ENCODE measurements at regions not wholly inside any gene's neighbourhood (a gene's known extent, or its start where the extent isn't known, plus 50 kb on each side); places are given as distances from the start of the nearest gene placed in this dataset.

- H3K36me3 ChIP-seq (ENCODE audit: control insufficient read depth in 3 of 3, insufficient read depth in 2 of 3, low read depth in 1 of 3, low read length in 3 of 3) = no peaks in the 10 kb centered on the region
- DNase-seq (no peak), FAIRE-seq (no peak)
- H3K9me3 ChIP-seq (ENCODE audit: control insufficient read depth in 2 of 2, insufficient read depth in 1 of 2, low read depth in 1 of 2, low read length in 1 of 2) = peaks cover 3% of the 10 kb centered on the region in 2 donors
- H3K27me3 ChIP-seq (ENCODE audit: control insufficient read depth in 3 of 3, insufficient read depth in 3 of 3, low read length in 3 of 3) = no peaks in the 10 kb centered on the region
- 71 to 85% (median 77%) methylated on average over 6 of the region's 6 CpGs for WGBS, 3 donors
- no peak overlapping the region for H3K27ac ChIP-seq (ENCODE audit: low read depth in 1 of 3, low read length in 2 of 3)
- no peak overlapping the region for H3K4me3 ChIP-seq (ENCODE audit: low read depth in 1 of 3, low read length in 3 of 3)
- no peaks in the 10 kb centered on the region for H3K4me1 ChIP-seq (ENCODE audit: control insufficient read depth in 3 of 3, insufficient read depth in 2 of 3, low read depth in 1 of 3, low read length in 2 of 3)
Measured at GRCh38 chr13:109645831-109646230, 140.6 kb downstream of the IRS2 start.

- no peak overlapping the region for H3K4me3 ChIP-seq (ENCODE audit: low read depth in 1 of 3, low read length in 3 of 3)
- WGBS, 3 donors = 92 to 99% (median 99%) methylated on average over 4 of the region's 4 CpGs
- no peak for FAIRE-seq
- no peaks in the 10 kb centered on the region for H3K36me3 ChIP-seq (ENCODE audit: control insufficient read depth in 3 of 3, insufficient read depth in 2 of 3, low read depth in 1 of 3, low read length in 3 of 3)
- H3K9me3 ChIP-seq (ENCODE audit: control insufficient read depth in 2 of 2, insufficient read depth in 1 of 2, low read depth in 1 of 2, low read length in 1 of 2) = peaks cover 3 to 12% of the 10 kb centered on the region in 2 donors
- H3K27ac ChIP-seq (ENCODE audit: low read depth in 1 of 3, low read length in 2 of 3) = no peak overlapping the region
- no peaks in the 10 kb centered on the region for H3K4me1 ChIP-seq (ENCODE audit: control insufficient read depth in 3 of 3, insufficient read depth in 2 of 3, low read depth in 1 of 3, low read length in 2 of 3)
- no peaks in the 10 kb centered on the region for H3K27me3 ChIP-seq (ENCODE audit: control insufficient read depth in 3 of 3, insufficient read depth in 3 of 3, low read length in 3 of 3)
- no peak for DNase-seq
Measured at GRCh38 chr13:109644956-109645355, 141.4 kb downstream of the IRS2 start.

- H3K27me3 ChIP-seq (ENCODE audit: control insufficient read depth in 3 of 3, insufficient read depth in 3 of 3, low read length in 3 of 3) = no peaks in the 10 kb centered on the region
- H3K36me3 ChIP-seq (ENCODE audit: control insufficient read depth in 3 of 3, insufficient read depth in 2 of 3, low read depth in 1 of 3, low read length in 3 of 3) = no peaks in the 10 kb centered on the region
- H3K27ac ChIP-seq (ENCODE audit: low read depth in 1 of 3, low read length in 2 of 3) = no peak overlapping the region
- DNase-seq (no peak), FAIRE-seq (no peak)
- H3K4me1 ChIP-seq (ENCODE audit: control insufficient read depth in 3 of 3, insufficient read depth in 2 of 3, low read depth in 1 of 3, low read length in 2 of 3) = no peaks in the 10 kb centered on the region
- WGBS, 3 donors = 70 to 72% (median 71%) methylated on average over 4 of the region's 4 CpGs
- no peak overlapping the region for H3K4me3 ChIP-seq (ENCODE audit: low read depth in 1 of 3, low read length in 3 of 3)
- peaks cover 3 to 17% of the 10 kb centered on the region in 2 donors for H3K9me3 ChIP-seq (ENCODE audit: control insufficient read depth in 2 of 2, insufficient read depth in 1 of 2, low read depth in 1 of 2, low read length in 1 of 2)
Measured at GRCh38 chr13:109644069-109644750, 142.2 kb downstream of the IRS2 start.

- Histone ChIP-seq H3K36me3 (ENCODE audit: control insufficient read depth in 3 of 3, insufficient read depth in 2 of 3, low read depth in 1 of 3, low read length in 3 of 3) (no peaks in the 10 kb centered on the region), H3K27ac (ENCODE audit: low read depth in 1 of 3, low read length in 2 of 3) (no peak overlapping the region), H3K4me3 (ENCODE audit: low read depth in 1 of 3, low read length in 3 of 3) (no peak overlapping the region), H3K4me1 (ENCODE audit: control insufficient read depth in 3 of 3, insufficient read depth in 2 of 3, low read depth in 1 of 3, low read length in 2 of 3) (no peaks in the 10 kb centered on the region), H3K9me3 (ENCODE audit: control insufficient read depth in 2 of 2, insufficient read depth in 1 of 2, low read depth in 1 of 2, low read length in 1 of 2) (peaks cover 3 to 22% of the 10 kb centered on the region in 2 donors), H3K27me3 (ENCODE audit: control insufficient read depth in 3 of 3, insufficient read depth in 3 of 3, low read length in 3 of 3) (no peaks in the 10 kb centered on the region)
- FAIRE-seq (no peak), DNase-seq (no peak)
- 85 to 94% (median 86%) methylated on average over 8 of the region's 8 CpGs for WGBS, 3 donors
Measured at GRCh38 chr13:109642358-109642757, 144.0 kb downstream of the IRS2 start.

- no peaks in the 10 kb centered on the region for H3K36me3 ChIP-seq (ENCODE audit: control insufficient read depth in 3 of 3, insufficient read depth in 2 of 3, low read depth in 1 of 3, low read length in 3 of 3)
- H3K4me3 ChIP-seq (ENCODE audit: low read depth in 1 of 3, low read length in 3 of 3) = no peak overlapping the region
- no peak overlapping the region for H3K27ac ChIP-seq (ENCODE audit: low read depth in 1 of 3, low read length in 2 of 3)
- DNase-seq (no peak), FAIRE-seq (no peak)
- H3K9me3 ChIP-seq (ENCODE audit: control insufficient read depth in 2 of 2, insufficient read depth in 1 of 2, low read depth in 1 of 2, low read length in 1 of 2) = peaks cover 3 to 24% of the 10 kb centered on the region in 2 donors
- no peaks in the 10 kb centered on the region for H3K27me3 ChIP-seq (ENCODE audit: control insufficient read depth in 3 of 3, insufficient read depth in 3 of 3, low read length in 3 of 3)
- no peaks in the 10 kb centered on the region for H3K4me1 ChIP-seq (ENCODE audit: control insufficient read depth in 3 of 3, insufficient read depth in 2 of 3, low read depth in 1 of 3, low read length in 2 of 3)
- WGBS, 3 donors = 88 to 92% (median 92%) methylated on average over 3 of the region's 3 CpGs
Measured at GRCh38 chr13:109636736-109637135, 149.6 kb downstream of the IRS2 start.

GRCh38 chr13:109631069-109631468 is 155.3 kb downstream of the IRS2 start:
- DNase-seq (no peak), FAIRE-seq (no peak)
- peaks cover 0 to 2% of the 10 kb centered on the region in 2 donors for H3K9me3 ChIP-seq (ENCODE audit: control insufficient read depth in 2 of 2, insufficient read depth in 1 of 2, low read depth in 1 of 2, low read length in 1 of 2)
- WGBS, 3 donors = 86 to 94% (median 88%) methylated on average over 5 of the region's 5 CpGs
- H3K27me3 ChIP-seq (ENCODE audit: control insufficient read depth in 3 of 3, insufficient read depth in 3 of 3, low read length in 3 of 3) = peaks cover 0 to 4% (median 0%) of the 10 kb centered on the region in 3 donors
- H3K4me3 ChIP-seq (ENCODE audit: low read depth in 1 of 3, low read length in 3 of 3) = no peak overlapping the region
- no peak overlapping the region for H3K27ac ChIP-seq (ENCODE audit: low read depth in 1 of 3, low read length in 2 of 3)
- peaks cover 0 to 1% (median 0%) of the 10 kb centered on the region in 3 donors for H3K4me1 ChIP-seq (ENCODE audit: control insufficient read depth in 3 of 3, insufficient read depth in 2 of 3, low read depth in 1 of 3, low read length in 2 of 3)
- H3K36me3 ChIP-seq (ENCODE audit: control insufficient read depth in 3 of 3, insufficient read depth in 2 of 3, low read depth in 1 of 3, low read length in 3 of 3) = no peaks in the 10 kb centered on the region

- peaks cover 0 to 2% of the 10 kb centered on the region in 2 donors for H3K9me3 ChIP-seq (ENCODE audit: control insufficient read depth in 2 of 2, insufficient read depth in 1 of 2, low read depth in 1 of 2, low read length in 1 of 2)
- H3K27ac ChIP-seq (ENCODE audit: low read depth in 1 of 3, low read length in 2 of 3) = no peak overlapping the region
- WGBS, 3 donors = 67 to 76% (median 72%) methylated on average over 6 of the region's 6 CpGs
- H3K36me3 ChIP-seq (ENCODE audit: control insufficient read depth in 3 of 3, insufficient read depth in 2 of 3, low read depth in 1 of 3, low read length in 3 of 3) = no peaks in the 10 kb centered on the region
- peaks cover 0 to 4% (median 0%) of the 10 kb centered on the region in 3 donors for H3K27me3 ChIP-seq (ENCODE audit: control insufficient read depth in 3 of 3, insufficient read depth in 3 of 3, low read length in 3 of 3)
- DNase-seq (no peak), FAIRE-seq (no peak)
- H3K4me3 ChIP-seq (ENCODE audit: low read depth in 1 of 3, low read length in 3 of 3) = no peak overlapping the region
- peaks cover 0 to 1% (median 0%) of the 10 kb centered on the region in 3 donors for H3K4me1 ChIP-seq (ENCODE audit: control insufficient read depth in 3 of 3, insufficient read depth in 2 of 3, low read depth in 1 of 3, low read length in 2 of 3)
Measured at GRCh38 chr13:109630271-109630670, 156.1 kb downstream of the IRS2 start.

- no peak overlapping the region for H3K27ac ChIP-seq (ENCODE audit: low read depth in 1 of 3, low read length in 2 of 3)
- 72 to 93% (median 81%) methylated on average over 3 of the region's 3 CpGs for WGBS, 3 donors
- no peak overlapping the region for H3K4me3 ChIP-seq (ENCODE audit: low read depth in 1 of 3, low read length in 3 of 3)
- peaks cover 0 to 2% of the 10 kb centered on the region in 2 donors for H3K9me3 ChIP-seq (ENCODE audit: control insufficient read depth in 2 of 2, insufficient read depth in 1 of 2, low read depth in 1 of 2, low read length in 1 of 2)
- FAIRE-seq (no peak), DNase-seq (no peak)
- H3K4me1 ChIP-seq (ENCODE audit: control insufficient read depth in 3 of 3, insufficient read depth in 2 of 3, low read depth in 1 of 3, low read length in 2 of 3) = peaks cover 0 to 1% (median 0%) of the 10 kb centered on the region in 3 donors
- peaks cover 0 to 4% (median 0%) of the 10 kb centered on the region in 3 donors for H3K27me3 ChIP-seq (ENCODE audit: control insufficient read depth in 3 of 3, insufficient read depth in 3 of 3, low read length in 3 of 3)
- no peaks in the 10 kb centered on the region for H3K36me3 ChIP-seq (ENCODE audit: control insufficient read depth in 3 of 3, insufficient read depth in 2 of 3, low read depth in 1 of 3, low read length in 3 of 3)
Measured at GRCh38 chr13:109629737-109630136, 156.6 kb downstream of the IRS2 start.

GRCh38 chr13:109628251-109628699 is 158.1 kb downstream of the IRS2 start:
- no peaks in the 10 kb centered on the region for H3K36me3 ChIP-seq (ENCODE audit: control insufficient read depth in 3 of 3, insufficient read depth in 2 of 3, low read depth in 1 of 3, low read length in 3 of 3)
- peaks cover 0 to 1% (median 0%) of the 10 kb centered on the region in 3 donors for H3K4me1 ChIP-seq (ENCODE audit: control insufficient read depth in 3 of 3, insufficient read depth in 2 of 3, low read depth in 1 of 3, low read length in 2 of 3)
- 50 to 65% (median 57%) methylated on average over 2 of the region's 2 CpGs for WGBS, 3 donors
- H3K4me3 ChIP-seq (ENCODE audit: low read depth in 1 of 3, low read length in 3 of 3) = no peak overlapping the region
- H3K9me3 ChIP-seq (ENCODE audit: control insufficient read depth in 2 of 2, insufficient read depth in 1 of 2, low read depth in 1 of 2, low read length in 1 of 2) = peaks cover 0 to 2% of the 10 kb centered on the region in 2 donors
- peaks cover 0 to 4% (median 0%) of the 10 kb centered on the region in 3 donors for H3K27me3 ChIP-seq (ENCODE audit: control insufficient read depth in 3 of 3, insufficient read depth in 3 of 3, low read length in 3 of 3)
- DNase-seq (no peak), FAIRE-seq (no peak)
- H3K27ac ChIP-seq (ENCODE audit: low read depth in 1 of 3, low read length in 2 of 3) = no peak overlapping the region

All from small intestine (tissue), 7 donors.